Tibial nerve (tissue), 4 donors: ENCODE measurements at regions not wholly inside any gene's neighbourhood (a gene's known extent, or its start where the extent isn't known, plus 50 kb on each side); places are given as distances from the start of the nearest gene placed in this dataset.

Experiments used
- CTCF ChIP-seq, 5 experiments: fragments of 200-600 bp in 3 of 5; fragments of 450-650 bp in 2 of 5; sonication (generic) in 3 of 5; IDR thresholded peaks; one replicate each; pipeline ENCODE4 v1.5.1; 2016 to 2019; ENCODE audit warnings: antibody characterized with exemption in 5 of 5, mild to moderate bottlenecking in 3 of 5, moderate library complexity in 2 of 5
- EP300 ChIP-seq, 2 donors: sonication (generic); formaldehyde crosslinking; IDR thresholded peaks; one replicate each; pipeline ENCODE4 v1.6.1; 2017; ENCODE audit warnings: antibody characterized with exemption in 2 of 2, mild to moderate bottlenecking in 1 of 2
- POLR2A ChIP-seq, 2 donors: fragments of 450-650 bp; IDR thresholded peaks; one replicate each; pipeline ENCODE4 v1.6.1; 2017; ENCODE audit warnings: antibody characterized with exemption in 2 of 2, mild to moderate bottlenecking in 2 of 2, moderate library complexity in 2 of 2

DNA sequence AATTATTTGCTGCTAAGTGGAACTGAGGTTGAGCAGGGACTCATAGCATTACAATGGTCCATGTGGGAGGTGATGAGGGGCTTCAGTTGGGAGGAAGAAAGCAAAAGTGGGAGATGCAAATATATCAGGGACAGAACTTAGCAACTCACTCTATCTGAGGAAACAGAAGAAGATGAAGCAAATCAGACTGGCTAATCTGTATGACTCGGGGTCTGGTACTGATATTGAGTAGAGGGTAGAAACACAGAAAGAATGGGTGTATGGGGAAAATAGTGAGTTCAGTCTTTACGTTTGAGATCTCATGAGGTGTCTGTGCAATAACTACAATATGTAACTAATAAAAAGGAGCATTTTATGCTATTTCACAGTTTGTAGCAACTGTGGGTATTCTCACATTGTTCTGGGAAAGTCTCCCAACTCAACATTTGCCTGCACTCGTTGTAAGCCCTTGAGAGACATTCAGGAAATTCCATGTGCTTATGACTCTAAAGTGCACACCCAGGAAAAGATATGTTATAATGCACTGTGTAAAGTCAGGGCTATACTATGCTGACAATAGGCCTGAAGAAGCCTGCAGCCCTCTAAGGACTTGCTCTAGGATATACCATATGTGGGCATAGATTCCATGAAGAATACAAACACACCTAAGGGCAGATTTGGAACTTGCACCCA is 183.5 kb downstream of the SPRY2 start:
- TF ChIP-seq POLR2A (IDR thresholded peaks at IDR 0.05) (no peak), CTCF (IDR thresholded peaks at IDR 0.05) (no peak), EP300 (IDR thresholded peaks at IDR 0.05) (no peak)
